OCI-LY1 (cell line): ENCODE measurements at regions not wholly inside any gene's neighbourhood (a gene's known extent, or its start where the extent isn't known, plus 50 kb on each side); places are given as distances from the start of the nearest gene placed in this dataset.
"Not testable (repeated sequence)": the region's sequence is repeated elsewhere in the genome, so short reads cannot be mapped to it uniquely, and the experiment has no call there.

ENCODE experiments used
- H2AFZ ChIP-seq: fragments of 200-600 bp; sonication (generic), shearing (Covaris generic); 2 replicates; pipeline ENCODE4 v1.6.0; 2014; ENCODE audit warnings: antibody characterized with exemption, mild to moderate bottlenecking, low read length
- H3F3A ChIP-seq: fragments of 200-600 bp; sonication (generic), shearing (Covaris generic); 2 replicates; pipeline ENCODE4 v1.6.0; 2014; ENCODE audit warnings: mild to moderate bottlenecking, antibody characterized with exemption, low read length, moderate library complexity; ENCODE audit not compliant: insufficient read depth
- H3K27ac ChIP-seq: fragments of 200-600 bp; sonication (generic); 2 replicates; pipeline ENCODE4 v1.5.1; 2014; ENCODE audit warnings: low read length, mixed run types, mild to moderate bottlenecking, low read depth; ENCODE audit not compliant: poor library complexity, severe bottlenecking
- H3K27me3 ChIP-seq: fragments of 200-600 bp; sonication (generic); 2 replicates; pipeline ENCODE4 v1.6.0; 2014; ENCODE audit warnings: antibody characterized with exemption, mild to moderate bottlenecking, low read length, moderate library complexity; ENCODE audit not compliant: insufficient read depth
- H3K36me3 ChIP-seq: fragments of 200-600 bp; sonication (generic); 2 replicates; pipeline ENCODE4 v1.6.1; 2014; ENCODE audit warnings: mild to moderate bottlenecking, antibody characterized with exemption, low read length, moderate library complexity, mixed read lengths; ENCODE audit not compliant: insufficient read depth
- H3K4me1 ChIP-seq: fragments of 200-600 bp; sonication (generic); 2 replicates; pipeline ENCODE4 v1.5.1; 2014; ENCODE audit warnings: mild to moderate bottlenecking, low read length, moderate library complexity; ENCODE audit not compliant: insufficient read depth, severe bottlenecking
- H3K4me2 ChIP-seq: fragments of 200-600 bp; sonication (generic), shearing (Covaris generic); 2 replicates; pipeline ENCODE4 v1.6.1; 2014; ENCODE audit warnings: low read length
- H3K4me3 ChIP-seq: fragments of 200-600 bp; sonication (generic); 2 replicates; pipeline ENCODE4 v1.5.1; 2014; ENCODE audit warnings: low read length, low read depth, mild to moderate bottlenecking, mixed read lengths; ENCODE audit not compliant: poor library complexity, severe bottlenecking
- H3K79me2 ChIP-seq: fragments of 200-600 bp; shearing (Covaris generic); 2 replicates; pipeline ENCODE4 v1.6.1; 2016; ENCODE audit warnings: mixed run types, low read length, mixed read lengths; ENCODE audit not compliant: insufficient read depth
- H3K9ac ChIP-seq: fragments of 200-600 bp; sonication (generic), shearing (Covaris generic); 2 replicates; pipeline ENCODE4 v1.6.1; 2014; ENCODE audit warnings: mild to moderate bottlenecking, low read length, mixed read lengths
- H3K9me2 ChIP-seq: fragments of 200-600 bp; sonication (generic), shearing (Covaris generic); 2 replicates; pipeline ENCODE4 v1.6.1; 2014; ENCODE audit warnings: low read depth, mild to moderate bottlenecking, low read length, mixed read lengths
- H3K9me3 ChIP-seq: fragments of 200-600 bp; shearing (Covaris generic); 2 replicates; pipeline ENCODE4 v1.6.1; 2014; ENCODE audit warnings: low read length, mixed read lengths
- H4K20me1 ChIP-seq: fragments of 200-600 bp; sonication (generic), shearing (Covaris generic); 2 replicates; pipeline ENCODE4 v1.6.0; 2016; ENCODE audit warnings: mild to moderate bottlenecking, low read length; ENCODE audit not compliant: insufficient read depth
- CTCF ChIP-seq: fragments of 200-600 bp; sonication (generic), shearing (Covaris generic); IDR thresholded peaks from 2 replicates; pipeline ENCODE4 v1.5.1; 2017; ENCODE audit warnings: mild to moderate bottlenecking, antibody characterized with exemption, low read length, moderate library complexity, mixed read lengths
- EZH2 ChIP-seq: fragments of 200-600 bp; sonication (generic), shearing (Covaris generic); IDR thresholded peaks from 2 replicates; pipeline ENCODE4 v1.8.0; 2017; ENCODE audit warnings: borderline replicate concordance, mixed run types, mild to moderate bottlenecking, antibody characterized with exemption, low read length, moderate library complexity, mixed read lengths

GRCh38 chr9:91017245-91017644 lies 215.6 kb downstream of the SYK start:
- H3K9ac ChIP-seq: no peak overlapping the region
- no peak overlapping the region for H3K27ac ChIP-seq
- H3K79me2 ChIP-seq: no peaks in the 10 kb centered on the region
- no peaks in the 10 kb centered on the region for H3K4me1 ChIP-seq
- H3F3A ChIP-seq: no peaks in the 10 kb centered on the region
- no peak overlapping the region for H3K4me2 ChIP-seq
- no peak overlapping the region for H2AFZ ChIP-seq
- H4K20me1 ChIP-seq: no peaks in the 10 kb centered on the region
- TF ChIP-seq CTCF (no peak), EZH2 (no peak)
- no peaks in the 10 kb centered on the region for H3K9me2 ChIP-seq
- no peaks in the 10 kb centered on the region for H3K36me3 ChIP-seq
- no peaks in the 10 kb centered on the region for H3K9me3 ChIP-seq
- H3K27me3 ChIP-seq: no peaks in the 10 kb centered on the region
- no peak overlapping the region for H3K4me3 ChIP-seq

- not testable (repeated sequence) for H3K9ac ChIP-seq, H3K27me3 ChIP-seq, H2AFZ ChIP-seq, H3K9me2 ChIP-seq, H3K79me2 ChIP-seq, H3K4me1 ChIP-seq, H3K4me3 ChIP-seq, H3K9me3 ChIP-seq, H3F3A ChIP-seq, H3K4me2 ChIP-seq, H3K27ac ChIP-seq, H3K36me3 ChIP-seq, H4K20me1 ChIP-seq
Measured at GRCh38 chr9:91019871-91020270, 218.3 kb downstream of the SYK start.

- not testable (repeated sequence) for H3K27me3 ChIP-seq, H3K9me3 ChIP-seq, H4K20me1 ChIP-seq, H3K36me3 ChIP-seq, H3K79me2 ChIP-seq, H3K4me2 ChIP-seq, H3K4me3 ChIP-seq, H2AFZ ChIP-seq, H3K27ac ChIP-seq, H3K9ac ChIP-seq, H3F3A ChIP-seq, H3K4me1 ChIP-seq, H3K9me2 ChIP-seq
Measured at GRCh38 chr9:91021656-91022055, 220.0 kb downstream of the SYK start.

GRCh38 chr9:91023741-91024140 lies 222.1 kb downstream of the SYK start:
- Histone ChIP-seq H3K4me2 (no peak overlapping the region), H4K20me1 (no peaks in the 10 kb centered on the region), H3K4me3 (no peak overlapping the region), H2AFZ (no peak overlapping the region), H3K36me3 (no peaks in the 10 kb centered on the region), H3K79me2 (no peaks in the 10 kb centered on the region), H3K27me3 (no peaks in the 10 kb centered on the region; the same call in 1 of the 2 replicates), H3F3A (no peaks in the 10 kb centered on the region), H3K27ac (no peak overlapping the region), H3K9me3 (no peaks in the 10 kb centered on the region), H3K9me2 (no peaks in the 10 kb centered on the region), H3K4me1 (no peaks in the 10 kb centered on the region), H3K9ac (no peak overlapping the region)
- TF ChIP-seq CTCF (no peak), EZH2 (no peak)
